ENCODE measurements at regions not wholly inside any gene's neighbourhood (a gene's known extent, or its start where the extent isn't known, plus 50 kb on each side); places are given as distances from the start of the nearest gene placed in this dataset.

DNA sequence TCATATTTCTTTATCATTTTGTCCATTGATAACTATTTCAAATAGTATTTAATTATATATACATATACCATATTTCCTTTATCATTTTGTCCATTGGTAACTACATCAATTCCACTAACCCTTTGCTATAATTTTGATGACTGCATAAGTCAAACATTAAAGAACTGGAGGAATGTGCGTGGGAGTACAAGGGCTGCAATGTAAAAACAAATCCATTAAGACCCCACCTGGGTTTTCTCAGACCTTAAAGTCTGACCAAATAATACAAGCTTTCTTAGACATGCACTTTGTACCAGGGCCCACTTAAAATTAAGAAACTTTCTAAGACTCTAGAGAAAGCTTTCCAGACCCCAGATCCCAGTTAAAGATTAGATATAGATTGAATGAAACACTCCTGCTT lies 1622.4 kb upstream of the PCDH10 start:
- H3K9me3 ChIP-seq = no peaks in the 10 kb centered on the region
- DNase-seq = no peak
- WGBS, 2 donors = 63 to 80% methylated on average over 1 of the region's 1 CpG
- intact Hi-C loops (cut with DNase I; ENCODE audit: low total_unique reads) = no loop called here
- no peak overlapping the region for H3K4me3 ChIP-seq
- no peaks in the 10 kb centered on the region for H3K27me3 ChIP-seq
- H3K36me3 ChIP-seq (ENCODE audit: low read depth, missing control alignments) = no peaks in the 10 kb centered on the region
- H3K4me1 ChIP-seq = no peaks in the 10 kb centered on the region
- H3K27ac ChIP-seq = no peak overlapping the region
- TF ChIP-seq, protein P1, sequence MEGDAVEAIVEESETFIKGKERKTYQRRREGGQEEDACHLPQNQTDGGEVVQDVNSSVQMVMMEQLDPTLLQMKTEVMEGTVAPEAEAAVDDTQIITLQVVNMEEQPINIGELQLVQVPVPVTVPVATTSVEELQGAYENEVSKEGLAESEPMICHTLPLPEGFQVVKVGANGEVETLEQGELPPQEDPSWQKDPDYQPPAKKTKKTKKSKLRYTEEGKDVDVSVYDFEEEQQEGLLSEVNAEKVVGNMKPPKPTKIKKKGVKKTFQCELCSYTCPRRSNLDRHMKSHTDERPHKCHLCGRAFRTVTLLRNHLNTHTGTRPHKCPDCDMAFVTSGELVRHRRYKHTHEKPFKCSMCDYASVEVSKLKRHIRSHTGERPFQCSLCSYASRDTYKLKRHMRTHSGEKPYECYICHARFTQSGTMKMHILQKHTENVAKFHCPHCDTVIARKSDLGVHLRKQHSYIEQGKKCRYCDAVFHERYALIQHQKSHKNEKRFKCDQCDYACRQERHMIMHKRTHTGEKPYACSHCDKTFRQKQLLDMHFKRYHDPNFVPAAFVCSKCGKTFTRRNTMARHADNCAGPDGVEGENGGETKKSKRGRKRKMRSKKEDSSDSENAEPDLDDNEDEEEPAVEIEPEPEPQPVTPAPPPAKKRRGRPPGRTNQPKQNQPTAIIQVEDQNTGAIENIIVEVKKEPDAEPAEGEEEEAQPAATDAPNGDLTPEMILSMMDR (IDR thresholded peaks at IDR 0.05) = no peak
- TF ChIP-seq POLR2A (IDR thresholded peaks at IDR 0.05) = no peak

DNA sequence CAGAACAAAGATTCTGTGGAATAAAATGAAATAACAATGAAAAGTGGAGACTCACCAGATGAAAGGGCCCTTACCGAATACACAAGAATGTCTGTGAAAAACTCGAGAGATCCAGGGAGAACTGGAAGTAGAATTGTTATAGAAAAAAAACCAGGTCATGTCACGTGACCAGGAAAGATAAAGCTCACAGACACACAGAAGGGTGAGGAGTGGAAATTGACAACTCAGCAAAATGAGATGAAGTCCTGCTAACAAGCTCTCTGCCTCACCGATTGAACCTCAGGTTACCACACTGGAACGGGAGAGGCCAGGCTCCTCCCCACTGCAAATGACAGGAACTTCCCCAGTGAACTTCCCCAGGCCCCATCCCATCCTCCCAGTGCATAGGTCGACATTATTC lies 1618.0 kb upstream of the PCDH10 start:
- intact Hi-C loops (cut with DNase I; ENCODE audit: low total_unique reads) = no loop called here
- TF ChIP-seq, protein P1 (IDR thresholded peaks at IDR 0.05) = no peak
- TF ChIP-seq POLR2A (IDR thresholded peaks at IDR 0.05) = no peak
- 59 to 76% methylated on average over 6 of the region's 6 CpGs for WGBS, 2 donors
- Histone ChIP-seq H3K9me3 (no peaks in the 10 kb centered on the region), H3K4me1 (no peaks in the 10 kb centered on the region), H3K4me3 (no peak overlapping the region), H3K27me3 (no peaks in the 10 kb centered on the region), H3K27ac (no peak overlapping the region), H3K36me3 (ENCODE audit: low read depth, missing control alignments) (no peaks in the 10 kb centered on the region)
- DNase-seq = no peak

DNA sequence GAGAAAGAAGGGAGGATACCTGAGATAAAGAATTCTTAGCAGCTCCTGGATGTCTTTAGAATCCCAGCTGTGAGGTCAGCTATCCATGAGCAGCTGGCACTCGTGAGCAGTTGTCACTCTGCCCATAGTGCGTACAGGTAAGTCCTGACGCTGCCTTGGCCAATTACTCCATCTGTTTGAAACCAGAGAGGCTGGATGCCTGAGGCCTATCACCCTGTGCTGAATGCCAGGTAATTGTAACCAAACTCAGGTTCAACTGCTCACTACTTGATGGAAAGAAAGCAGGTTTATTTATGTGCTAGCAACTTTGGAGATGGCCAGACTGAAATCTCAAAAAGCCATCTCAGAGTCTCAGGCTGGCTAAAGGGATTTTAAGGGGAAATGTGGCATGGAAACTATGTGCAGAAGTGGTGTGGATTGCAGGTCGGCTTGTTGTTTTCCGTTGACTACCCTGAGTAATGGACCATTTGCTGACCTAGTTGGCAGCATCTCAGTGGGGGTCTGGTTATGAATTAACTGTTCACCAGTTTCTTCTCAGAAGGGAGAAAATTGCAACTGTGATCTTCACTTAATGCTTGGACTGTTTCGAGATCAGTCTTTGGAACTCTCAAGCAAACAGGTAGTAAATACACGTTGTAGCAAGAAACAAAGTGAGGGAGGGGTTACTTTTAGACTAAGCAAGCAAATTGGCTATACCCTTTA lies 1614.0 kb upstream of the PCDH10 start:
- Histone ChIP-seq H3K9me3 (no peaks in the 10 kb centered on the region), H3K4me3 (no peak overlapping the region), H3K36me3 (ENCODE audit: low read depth, missing control alignments) (no peaks in the 10 kb centered on the region), H3K4me1 (no peaks in the 10 kb centered on the region), H3K27me3 (no peaks in the 10 kb centered on the region), H3K27ac (no peak overlapping the region)
- intact Hi-C loops (cut with DNase I; ENCODE audit: low total_unique reads) = no loop called here
- DNase-seq = no peak
- 76 to 84% methylated on average over 7 of the region's 7 CpGs for WGBS, 2 donors
- no peak for TF ChIP-seq POLR2A (IDR thresholded peaks at IDR 0.05)
- TF ChIP-seq, protein P1 (IDR thresholded peaks at IDR 0.05) = no peak

DNA sequence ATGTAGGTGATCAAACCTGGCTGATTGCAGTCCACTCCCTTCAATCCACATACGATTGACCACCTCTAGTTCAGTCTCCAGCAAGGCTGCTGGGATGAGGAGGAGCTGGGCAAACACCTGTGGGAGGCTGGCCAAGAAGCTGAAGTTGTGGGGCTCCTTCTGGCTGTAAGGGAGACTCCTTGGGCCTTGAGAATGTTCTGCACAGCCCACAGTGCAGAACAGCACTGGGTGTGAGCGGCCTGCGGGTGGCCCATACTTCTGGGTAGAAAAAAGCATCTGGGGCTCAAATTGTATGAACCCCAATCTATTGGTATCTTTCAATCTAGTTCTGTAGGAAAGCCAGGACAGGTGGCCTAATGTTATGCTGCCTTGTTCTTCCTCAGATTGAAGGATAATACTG lies 1608.8 kb upstream of the PCDH10 start:
- H3K4me1 ChIP-seq = no peaks in the 10 kb centered on the region
- intact Hi-C loops (cut with DNase I; ENCODE audit: low total_unique reads) = no loop called here
- TF ChIP-seq POLR2A (IDR thresholded peaks at IDR 0.05) = no peak
- TF ChIP-seq, protein P1 (IDR thresholded peaks at IDR 0.05) = no peak
- H3K27ac ChIP-seq = no peak overlapping the region
- no peak overlapping the region for H3K4me3 ChIP-seq
- DNase-seq = no peak
- WGBS, 2 donors = 92 to 93% methylated on average over 3 of the region's 3 CpGs
- H3K27me3 ChIP-seq = no peaks in the 10 kb centered on the region
- H3K36me3 ChIP-seq (ENCODE audit: low read depth, missing control alignments) = no peaks in the 10 kb centered on the region
- H3K9me3 ChIP-seq = no peaks in the 10 kb centered on the region

GRCh38 chr4:131547506-131547981 lies 1601.5 kb upstream of the PCDH10 start:
- no peak for DNase-seq
- Histone ChIP-seq H3K4me3 (no peak overlapping the region), H3K9me3 (no peaks in the 10 kb centered on the region), H3K27me3 (no peaks in the 10 kb centered on the region), H3K27ac (no peak overlapping the region), H3K4me1 (no peaks in the 10 kb centered on the region), H3K36me3 (ENCODE audit: low read depth, missing control alignments) (no peaks in the 10 kb centered on the region)
- TF ChIP-seq, protein P1 (IDR thresholded peaks at IDR 0.05) = no peak
- TF ChIP-seq POLR2A (IDR thresholded peaks at IDR 0.05) = no peak
- WGBS, 2 donors = 91 to 94% methylated on average over 7 of the region's 7 CpGs
- intact Hi-C loops (cut with DNase I; ENCODE audit: low total_unique reads) = no loop called here

All from testis (tissue), 2 donors.